Left hindlimb (tissue), 1 donor: ENCODE measurements at regions not wholly inside any gene's neighbourhood (a gene's known extent, or its start where the extent isn't known, plus 50 kb on each side); places are given as distances from the start of the nearest gene placed in this dataset.

Experiments used
- DNase-seq: peaks from one replicate; pipeline ENCODE4 v3.0.0-alpha.2; 2018

DNA sequence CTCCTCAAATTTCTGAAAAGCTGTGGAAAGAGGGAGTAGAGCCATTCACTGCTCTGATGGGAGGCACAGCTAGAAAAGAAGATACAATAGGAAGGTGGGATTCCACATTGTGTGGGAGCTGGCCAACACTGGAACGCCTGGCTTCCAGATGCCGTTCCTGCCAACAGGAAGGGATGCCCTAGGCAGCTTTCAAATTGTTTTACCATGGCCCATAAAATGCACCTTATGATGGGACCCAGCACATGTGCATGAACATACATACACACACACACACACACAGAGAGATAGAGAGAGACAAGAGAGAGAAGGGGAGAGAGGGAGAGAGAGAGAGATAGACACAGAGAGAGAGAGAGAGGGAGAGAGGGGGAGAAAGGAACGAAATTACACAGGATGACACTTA lies 86.1 kb upstream of the BZW1 start:
- no peak for DNase-seq

- no peak for DNase-seq
Observed at GRCh38 chr2:200728630-200729029, 83.1 kb upstream of the BZW1 start.

DNA sequence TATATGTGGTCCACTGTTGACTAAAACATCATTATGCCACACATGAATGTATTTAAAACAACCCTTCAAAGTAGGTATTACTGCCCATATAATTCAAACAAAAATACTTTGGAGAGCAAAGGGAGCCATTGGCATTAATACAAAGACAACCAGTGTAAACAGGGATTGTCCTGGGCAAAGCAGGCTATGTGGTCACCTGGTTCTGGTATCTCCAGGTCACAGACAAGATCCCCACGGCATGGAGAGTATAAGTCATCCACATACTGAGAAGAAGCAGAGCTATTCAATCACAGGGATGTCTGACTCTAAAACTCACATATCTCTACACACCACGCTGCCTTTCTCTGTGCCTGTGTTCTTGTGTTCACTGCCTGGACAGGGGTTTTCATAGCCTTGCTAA lies 81.4 kb upstream of the BZW1 start:
- DNase-seq = no peak

DNA sequence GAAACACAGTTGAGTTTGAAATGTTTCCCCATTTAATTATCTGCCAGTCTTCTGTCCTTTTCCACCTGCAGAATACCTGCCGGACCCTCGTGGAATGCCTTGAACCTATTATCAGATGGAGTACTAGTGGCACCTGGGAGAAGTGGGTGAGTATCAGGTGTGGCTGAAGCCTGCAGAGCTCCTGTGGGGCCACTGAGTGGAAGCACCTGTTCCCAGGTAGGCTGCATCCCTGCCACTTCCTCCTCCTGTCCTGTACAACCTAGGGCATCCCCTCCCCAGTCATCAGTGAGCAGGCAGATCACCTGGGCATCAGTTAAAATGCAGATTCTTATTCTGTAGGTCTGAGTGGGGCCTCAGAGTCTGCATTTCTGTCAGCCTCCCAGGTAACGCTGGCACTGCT lies 80.8 kb upstream of the BZW1 start:
- no peak for DNase-seq

DNA sequence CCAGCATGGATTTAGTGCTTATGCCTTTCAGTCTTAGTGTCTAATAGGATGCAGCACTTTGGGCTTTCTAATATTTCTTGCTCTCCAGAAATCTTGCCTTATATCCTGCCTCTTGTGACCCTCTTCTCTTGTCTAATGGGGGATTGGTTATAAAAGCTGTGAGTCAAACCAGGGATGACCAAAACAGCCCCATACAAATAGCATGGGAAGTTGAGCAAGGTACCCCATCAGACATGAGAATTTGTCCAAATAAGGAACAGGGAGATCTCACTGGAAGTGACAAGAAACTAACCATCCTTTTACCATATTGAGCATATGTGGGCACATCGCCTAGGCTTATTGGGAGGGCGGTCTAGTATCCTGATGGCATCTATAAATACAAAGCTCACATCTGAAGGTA lies 78.8 kb upstream of the BZW1 start:
- no peak for DNase-seq

- DNase-seq = no peak
Observed at GRCh38 chr2:200733713-200734198, 78.0 kb upstream of the BZW1 start.

DNA sequence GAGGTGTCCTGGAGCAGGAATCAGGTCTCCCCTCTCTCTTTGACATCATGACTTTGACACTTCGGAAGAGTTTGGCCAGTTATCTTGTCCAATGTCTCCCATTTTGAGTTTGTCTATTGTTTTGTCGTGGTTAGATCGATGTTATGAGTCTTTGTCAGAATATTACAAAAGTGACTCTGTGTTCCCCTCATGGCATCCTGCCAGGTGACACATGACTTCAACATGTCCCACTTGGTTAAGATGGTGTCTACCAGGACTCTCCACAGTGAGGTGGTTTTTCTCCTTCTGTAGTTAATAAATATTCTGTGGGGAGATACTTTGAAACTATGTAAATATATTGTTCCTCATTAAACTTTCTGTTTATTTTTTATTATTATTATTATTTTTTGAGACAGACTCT lies 76.6 kb upstream of the BZW1 start:
- DNase-seq = no peak

- DNase-seq = no peak
Observed at GRCh38 chr2:200736646-200737274, 75.0 kb upstream of the BZW1 start.

DNA sequence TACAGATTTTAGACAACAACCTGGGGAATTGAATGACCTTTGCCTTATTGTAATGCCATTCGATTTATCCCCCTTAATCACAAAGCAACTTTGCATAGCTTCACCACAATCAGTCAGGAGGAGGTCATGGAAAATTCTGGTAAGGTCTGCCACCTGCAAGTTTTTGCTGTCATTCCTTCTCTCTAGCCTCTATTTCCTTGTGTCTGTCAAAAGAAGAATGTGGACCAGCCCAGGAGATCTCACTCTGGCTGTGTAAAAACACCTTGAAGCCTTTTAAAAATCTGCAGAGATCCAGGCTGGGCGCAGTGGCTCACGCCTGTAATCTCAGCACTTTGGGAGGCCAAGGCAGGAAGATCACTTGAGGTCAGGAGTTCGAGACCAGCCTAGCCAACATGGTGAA lies 74.1 kb upstream of the BZW1 start:
- no peak for DNase-seq

DNA sequence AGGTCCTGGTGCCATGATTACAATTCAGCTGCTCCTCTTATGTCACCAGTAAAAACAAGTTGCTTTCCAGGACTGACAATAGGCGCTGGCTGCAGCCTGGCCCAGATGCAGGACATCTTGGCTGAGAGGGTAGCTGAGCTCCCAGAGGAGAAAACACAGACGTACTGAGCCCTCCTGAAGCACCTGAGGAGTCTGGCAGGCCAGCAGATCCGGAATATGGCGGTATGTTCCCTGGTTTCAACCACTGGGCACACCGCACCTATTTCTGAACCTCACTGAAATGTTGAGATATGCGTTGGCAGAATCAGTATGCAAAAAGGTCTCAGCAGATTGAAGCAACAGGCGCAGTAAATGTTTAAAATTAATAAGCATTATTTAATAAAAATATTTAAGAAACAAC lies 73.1 kb upstream of the BZW1 start:
- no peak for DNase-seq

DNA sequence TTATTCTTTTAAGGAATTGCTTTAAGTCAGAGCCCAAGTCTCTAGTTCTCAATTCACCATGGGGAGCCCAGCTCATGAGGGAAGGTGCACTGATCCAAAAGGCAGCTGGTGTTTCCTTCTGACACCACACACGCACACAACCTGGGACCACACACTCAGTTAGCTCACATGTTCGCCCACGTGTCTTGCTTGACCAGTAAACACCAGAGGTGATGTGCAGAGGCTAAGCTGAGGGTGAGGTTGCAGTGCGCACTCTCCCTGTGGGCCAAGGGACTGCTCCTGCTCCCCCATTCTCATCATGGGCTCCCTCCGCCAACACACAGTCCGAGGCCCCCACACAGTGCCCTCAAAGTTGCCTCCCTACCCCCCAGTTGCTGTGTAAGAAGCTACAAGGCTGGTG lies 70.8 kb upstream of the BZW1 start:
- DNase-seq = no peak

- no peak for DNase-seq
Observed at GRCh38 chr2:200741468-200742202, 70.1 kb upstream of the BZW1 start.

- peak; percentile 87 for DNase-seq
Observed at GRCh38 chr2:200742426-200742825, 69.3 kb upstream of the BZW1 start.

DNA sequence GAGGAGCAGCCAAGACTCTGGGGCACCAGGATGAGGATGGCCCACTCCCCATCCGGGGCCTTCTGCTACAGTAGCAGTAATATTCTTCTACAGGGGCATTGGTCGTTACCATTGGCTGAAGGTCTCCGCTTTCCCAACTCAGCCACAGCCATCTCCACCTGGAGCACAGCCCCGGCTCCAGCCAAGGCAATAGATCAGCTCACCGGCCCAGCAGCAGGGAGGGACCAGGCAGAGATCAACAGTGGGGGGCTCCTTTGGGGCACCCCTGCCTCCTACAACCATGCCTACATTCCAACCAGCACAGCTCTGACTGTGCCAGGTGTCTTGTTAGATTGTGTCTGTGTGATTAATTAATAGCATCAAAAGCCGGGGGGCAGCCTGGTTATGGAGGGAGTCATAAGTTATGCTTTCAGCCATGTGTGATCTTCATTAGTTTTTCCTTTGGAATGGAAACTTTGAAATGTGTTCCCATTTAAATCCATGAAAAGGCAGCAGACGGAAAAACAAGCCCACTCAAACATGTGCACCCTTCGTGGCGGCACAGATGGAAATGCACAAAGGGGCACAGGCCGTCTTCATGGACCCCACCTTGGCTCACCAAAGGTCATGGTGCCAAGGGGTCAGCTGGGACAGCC lies 68.6 kb upstream of the BZW1 start:
- DNase-seq = peak; percentile 54

DNA sequence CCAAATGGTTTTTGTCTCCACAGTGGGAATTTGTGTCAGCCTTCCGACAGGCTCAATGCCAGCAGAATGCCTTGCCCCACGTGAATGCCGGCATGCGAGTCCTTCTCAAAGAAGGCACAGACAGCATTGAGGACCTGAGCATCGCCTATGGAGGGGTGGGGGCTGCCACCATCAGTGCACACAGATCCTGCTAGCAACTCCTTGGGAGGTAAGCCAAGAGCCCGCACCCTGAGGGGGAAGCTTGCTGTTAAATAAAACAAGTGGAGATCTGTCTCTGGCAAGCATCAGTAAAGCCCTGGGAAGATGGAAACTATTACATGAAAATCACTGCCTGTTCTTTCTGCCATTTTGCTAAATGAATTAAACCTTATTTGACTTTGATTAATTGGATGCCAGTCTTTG lies 67.5 kb upstream of the BZW1 start:
- no peak for DNase-seq

GRCh38 chr2:200746301-200746700 lies 65.4 kb upstream of the BZW1 start:
- no peak for DNase-seq

- no peak for DNase-seq
Observed at GRCh38 chr2:200747668-200748618, 63.8 kb upstream of the BZW1 start.

- no peak for DNase-seq
Observed at GRCh38 chr2:200748779-200749178, 62.9 kb upstream of the BZW1 start.

DNA sequence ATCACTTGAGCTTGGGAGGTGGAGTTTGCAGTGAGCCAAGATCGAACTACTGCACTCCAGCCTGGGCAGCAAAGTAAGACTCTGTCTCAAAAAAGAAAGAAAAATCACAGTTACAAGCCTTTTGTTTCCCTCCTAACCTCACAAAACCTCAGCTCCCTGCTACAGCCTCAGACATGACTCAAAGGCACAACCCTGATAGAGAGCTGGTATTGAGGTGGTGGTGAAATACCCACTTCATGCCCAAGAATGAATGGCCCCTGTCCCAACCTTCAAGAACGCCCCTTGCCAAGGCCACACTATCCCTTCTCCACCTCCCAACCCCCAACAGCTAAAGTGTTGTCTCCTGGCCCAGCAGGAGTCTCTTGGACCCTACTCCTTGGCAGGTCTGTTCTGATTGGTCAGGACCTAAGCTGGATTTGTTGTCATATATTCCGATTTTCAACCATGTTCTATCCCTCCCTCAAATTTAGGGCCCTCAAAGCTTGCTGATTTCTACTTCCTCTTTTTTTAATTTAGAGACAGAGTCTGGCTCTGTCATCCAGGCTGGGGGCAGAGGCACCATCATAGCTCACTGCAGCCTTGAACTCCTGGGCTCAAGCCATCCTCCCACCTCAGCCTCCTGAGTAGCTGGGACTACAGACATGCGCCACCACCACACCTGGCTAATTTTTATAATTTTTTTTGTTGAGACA lies 61.9 kb upstream of the BZW1 start:
- DNase-seq = no peak

GRCh38 chr2:200750323-200750910 lies 61.3 kb upstream of the BZW1 start:
- no peak for DNase-seq

GRCh38 chr2:200751786-200752185 lies 59.9 kb upstream of the BZW1 start:
- no peak for DNase-seq

- no peak for DNase-seq
Observed at GRCh38 chr2:200752332-200752731, 59.4 kb upstream of the BZW1 start.
